ENCODE measurements at regions not wholly inside any gene's neighbourhood (a gene's known extent, or its start where the extent isn't known, plus 50 kb on each side); places are given as distances from the start of the nearest gene placed in this dataset.

DNA sequence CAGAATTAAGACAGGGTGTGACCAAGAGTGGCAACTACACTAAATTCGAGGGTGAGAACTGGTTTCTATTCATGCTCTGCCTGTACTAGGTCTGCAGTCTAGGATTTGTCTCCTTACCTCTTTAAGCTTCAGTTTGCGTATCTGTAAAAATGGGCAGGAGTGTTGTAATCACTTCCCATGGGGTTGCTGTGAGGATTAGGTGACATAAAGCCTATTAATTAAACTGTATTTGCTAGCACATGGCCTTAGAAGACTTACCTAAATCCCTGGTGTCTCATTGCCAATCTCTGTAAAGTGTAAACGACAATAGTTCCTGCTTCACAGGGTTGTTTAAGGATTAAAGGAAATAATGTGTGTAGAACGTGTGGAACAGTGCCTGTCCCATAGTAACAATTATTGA is 193.6 kb downstream of the DRD1 start:
- Mint-ChIP-seq H3K27me3 (ENCODE audit: low read depth) (no peaks in the 10 kb centered on the region), H3K9me3 (no peaks in the 10 kb centered on the region), H3K4me1 (no peaks in the 10 kb centered on the region), H3K4me3 (no peak overlapping the region), H3K36me3 (no peaks in the 10 kb centered on the region), H3K27ac (no peak overlapping the region)
- no peak for DNase-seq (ENCODE audit: low spot score)
- CTCF ChIA-PET, result no interaction called here
- POLR2A ChIA-PET, result interaction anchor here (0.6 kb wide), 1 partner anchor 66 kb away, joined by 3 read pairs; no protein-coding TSS in a partner anchor
- TF ChIP-seq MYBL2 (CRISPR knock-in tag; IDR thresholded peaks at IDR 0.05), result no peak
- no peak for TF ChIP-seq ZNF671 (CRISPR knock-in tag; IDR thresholded peaks at IDR 0.05)
- no peak for ATAC-seq

DNA sequence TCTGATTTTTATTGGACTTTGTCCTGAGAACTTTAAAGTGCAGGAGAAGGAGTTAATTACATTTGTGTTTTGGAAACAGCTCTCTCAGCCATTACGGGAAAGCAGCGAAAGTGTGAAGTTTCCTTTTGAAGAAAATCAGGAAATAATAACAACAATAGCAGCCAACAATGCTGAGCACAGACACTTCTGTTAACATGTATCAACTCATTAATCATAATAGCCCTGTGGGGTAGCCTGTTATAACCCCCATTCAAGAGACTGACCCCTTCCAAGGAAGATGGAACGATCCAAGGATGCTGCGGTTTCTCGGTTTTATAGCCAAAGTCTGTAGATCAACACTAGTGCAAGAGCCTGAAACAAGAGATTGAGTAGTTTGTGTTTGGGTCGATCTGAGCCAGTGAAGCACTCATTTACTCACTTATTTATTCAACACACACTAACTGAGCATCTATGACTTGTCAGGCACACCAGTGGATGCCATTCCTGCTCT is 195.5 kb downstream of the DRD1 start:
- no peak for ATAC-seq
- Mint-ChIP-seq H3K9me3 (no peaks in the 10 kb centered on the region), H3K4me1 (no peaks in the 10 kb centered on the region), H3K27ac (no peak overlapping the region), H3K27me3 (ENCODE audit: low read depth) (no peaks in the 10 kb centered on the region; the same call in 1 of the 2 replicates), H3K36me3 (no peaks in the 10 kb centered on the region), H3K4me3 (no peak overlapping the region)
- ChIA-PET POLR2A (no interaction called here), CTCF (no interaction called here)
- no peak for TF ChIP-seq ZNF396 (CRISPR knock-in tag; IDR thresholded peaks at IDR 0.05; ENCODE audit: borderline replicate concordance)
- TF ChIP-seq, protein P1, sequence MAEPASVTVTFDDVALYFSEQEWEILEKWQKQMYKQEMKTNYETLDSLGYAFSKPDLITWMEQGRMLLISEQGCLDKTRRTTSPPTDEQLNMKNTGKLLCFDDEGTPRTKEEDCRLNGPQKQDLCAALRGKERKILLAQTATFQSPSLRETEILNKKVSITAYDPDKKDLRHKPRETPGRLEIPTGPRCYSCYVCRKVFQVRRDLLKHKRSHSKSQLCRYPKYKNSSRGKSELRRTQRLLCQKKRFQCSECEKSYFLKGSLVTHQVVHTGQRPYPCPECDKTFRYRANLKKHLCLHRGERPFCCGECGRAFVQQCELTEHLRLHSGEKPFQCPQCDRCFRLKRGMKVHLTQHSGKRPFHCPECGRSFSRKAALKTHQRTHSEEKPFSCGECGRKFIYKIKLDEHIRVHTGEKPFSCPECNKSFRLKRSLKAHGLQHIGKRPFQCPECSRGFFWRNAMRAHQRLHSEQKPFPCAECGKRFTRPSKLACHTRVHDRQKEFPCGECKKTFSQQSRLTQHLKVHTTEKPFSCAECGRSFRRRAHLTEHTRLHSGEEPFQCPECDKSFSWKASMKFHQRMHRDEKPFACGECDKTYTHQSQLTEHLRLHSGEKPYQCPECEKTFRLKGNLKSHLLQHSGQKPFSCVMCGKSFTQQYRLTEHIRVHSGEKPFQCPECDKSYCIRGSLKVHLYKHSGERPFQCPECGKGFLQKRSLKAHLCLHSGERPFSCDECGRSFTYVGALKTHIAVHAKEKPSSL (CRISPR knock-in tag; conservative IDR thresholded peaks at IDR 0.05), result no peak
- TF ChIP-seq ZNF232 (CRISPR knock-in tag; IDR thresholded peaks at IDR 0.05), result no peak
- TF ChIP-seq ETV6 (CRISPR knock-in tag; IDR thresholded peaks at IDR 0.05), result no peak
- no peak for TF ChIP-seq PRDM15 (CRISPR knock-in tag; IDR thresholded peaks at IDR 0.05)
- TF ChIP-seq, protein P2, sequence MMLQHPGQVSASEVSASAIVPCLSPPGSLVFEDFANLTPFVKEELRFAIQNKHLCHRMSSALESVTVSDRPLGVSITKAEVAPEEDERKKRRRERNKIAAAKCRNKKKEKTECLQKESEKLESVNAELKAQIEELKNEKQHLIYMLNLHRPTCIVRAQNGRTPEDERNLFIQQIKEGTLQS (CRISPR knock-in tag; conservative IDR thresholded peaks at IDR 0.05), result no peak
- TF ChIP-seq MLX (CRISPR knock-in tag; IDR thresholded peaks at IDR 0.05), result no peak
- TF ChIP-seq SP1 (CRISPR knock-in tag; conservative IDR thresholded peaks at IDR 0.05), result no peak
- no peak for TF ChIP-seq NFYB (CRISPR knock-in tag; conservative IDR thresholded peaks at IDR 0.05; ENCODE audit: low read depth)
- TF ChIP-seq KAT7 (CRISPR knock-in tag; IDR thresholded peaks at IDR 0.05; ENCODE audit: borderline replicate concordance), result no peak
- no peak for DNase-seq (ENCODE audit: low spot score)

DNA sequence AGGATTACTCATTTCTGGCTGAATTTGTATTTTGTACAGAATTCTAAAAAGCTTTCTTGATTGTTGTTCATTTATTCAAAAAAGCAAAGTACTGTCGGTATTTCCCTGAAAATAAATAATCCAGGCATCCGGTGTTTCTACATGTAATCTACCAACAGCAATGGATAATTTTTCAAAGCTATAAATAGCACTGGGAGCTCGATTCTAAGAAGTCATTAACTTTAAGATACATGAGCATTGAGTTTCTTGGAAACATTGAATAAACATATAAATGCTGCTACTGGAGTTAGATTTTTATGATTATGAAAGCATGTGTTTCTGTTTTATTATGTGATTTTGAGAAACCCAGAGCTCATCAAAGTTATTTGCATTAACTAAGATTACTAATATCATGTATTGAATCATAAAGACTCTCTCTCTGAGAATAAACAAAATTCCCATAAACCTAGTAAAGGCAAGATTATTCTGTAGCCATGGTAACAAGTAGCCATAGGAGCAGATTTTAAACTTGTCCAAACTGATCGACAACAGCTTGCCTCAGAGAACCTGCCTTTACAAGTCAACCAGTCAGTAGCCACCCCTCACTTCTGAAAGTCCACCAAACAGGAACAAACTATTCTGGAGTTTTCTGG is 197.0 kb downstream of the DRD1 start:
- DNase-seq (ENCODE audit: low spot score), result no peak
- Mint-ChIP-seq H3K9me3 (no peaks in the 10 kb centered on the region), H3K4me3 (no peak overlapping the region), H3K4me1 (no peaks in the 10 kb centered on the region), H3K27ac (no peak overlapping the region), H3K36me3 (no peaks in the 10 kb centered on the region), H3K27me3 (ENCODE audit: low read depth) (no peaks in the 10 kb centered on the region; the same call in 1 of the 2 replicates)
- ATAC-seq, result no peak
- ChIA-PET CTCF (no interaction called here), POLR2A (no interaction called here)
- TF ChIP-seq, protein P3, sequence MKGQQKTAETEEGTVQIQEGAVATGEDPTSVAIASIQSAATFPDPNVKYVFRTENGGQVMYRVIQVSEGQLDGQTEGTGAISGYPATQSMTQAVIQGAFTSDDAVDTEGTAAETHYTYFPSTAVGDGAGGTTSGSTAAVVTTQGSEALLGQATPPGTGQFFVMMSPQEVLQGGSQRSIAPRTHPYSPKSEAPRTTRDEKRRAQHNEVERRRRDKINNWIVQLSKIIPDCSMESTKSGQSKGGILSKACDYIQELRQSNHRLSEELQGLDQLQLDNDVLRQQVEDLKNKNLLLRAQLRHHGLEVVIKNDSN (CRISPR knock-in tag; IDR thresholded peaks at IDR 0.05), result no peak
- TF ChIP-seq NFYB (CRISPR knock-in tag; conservative IDR thresholded peaks at IDR 0.05; ENCODE audit: low read depth) (no peak), MLX (CRISPR knock-in tag; IDR thresholded peaks at IDR 0.05) (no peak), FOXP1 (CRISPR knock-in tag; IDR thresholded peaks at IDR 0.05; ENCODE audit: borderline replicate concordance) (no peak), ETV6 (CRISPR knock-in tag; IDR thresholded peaks at IDR 0.05) (no peak), CBFB (CRISPR knock-in tag; IDR thresholded peaks at IDR 0.05; ENCODE audit: low read depth) (no peak), ZNF232 (CRISPR knock-in tag; IDR thresholded peaks at IDR 0.05) (no peak), ESRRA (CRISPR knock-in tag; IDR thresholded peaks at IDR 0.05; ENCODE audit: borderline replicate concordance) (no peak), ZNF138 (CRISPR knock-in tag; conservative IDR thresholded peaks at IDR 0.05) (no peak), NR3C1 (CRISPR knock-in tag; conservative IDR thresholded peaks at IDR 0.05; ENCODE audit: low read depth) (no peak)
- TF ChIP-seq, protein P4, sequence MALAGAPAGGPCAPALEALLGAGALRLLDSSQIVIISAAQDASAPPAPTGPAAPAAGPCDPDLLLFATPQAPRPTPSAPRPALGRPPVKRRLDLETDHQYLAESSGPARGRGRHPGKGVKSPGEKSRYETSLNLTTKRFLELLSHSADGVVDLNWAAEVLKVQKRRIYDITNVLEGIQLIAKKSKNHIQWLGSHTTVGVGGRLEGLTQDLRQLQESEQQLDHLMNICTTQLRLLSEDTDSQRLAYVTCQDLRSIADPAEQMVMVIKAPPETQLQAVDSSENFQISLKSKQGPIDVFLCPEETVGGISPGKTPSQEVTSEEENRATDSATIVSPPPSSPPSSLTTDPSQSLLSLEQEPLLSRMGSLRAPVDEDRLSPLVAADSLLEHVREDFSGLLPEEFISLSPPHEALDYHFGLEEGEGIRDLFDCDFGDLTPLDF (CRISPR knock-in tag; IDR thresholded peaks at IDR 0.05), result no peak

All from WTC11 (cell line).